Thoracic aorta (tissue), 2 donors: ENCODE measurements at regions not wholly inside any gene's neighbourhood (a gene's known extent, or its start where the extent isn't known, plus 50 kb on each side); places are given as distances from the start of the nearest gene placed in this dataset.

Source experiments
- ATAC-seq: fragments of 150-250 bp; one replicate; pipeline ENCODE4 v1.8.0; 2017; ENCODE audit warnings: low read depth; ENCODE audit not compliant: insufficient number of reproducible peaks, low FRiP score
- DNase-seq: peaks from one replicate; pipeline ENCODE4 v3.0.0-alpha.2; 2020; ENCODE audit warnings: low spot score
- H3K27ac ChIP-seq, 2 donors: fragments of 200-600 bp; sonication (generic); 1 replicate in 1 of 2; 2 replicates in 1 of 2; pipeline ENCODE4 v1.5.1; 2016; ENCODE audit warnings: mild to moderate bottlenecking in 2 of 2, moderate library complexity in 2 of 2
- H3K27me3 ChIP-seq: fragments of 200-600 bp; sonication (generic); replicated peaks from 2 replicates; pipeline ENCODE4 v1.6.0; 2016; ENCODE audit warnings: mild to moderate bottlenecking; ENCODE audit not compliant: insufficient read depth
- H3K36me3 ChIP-seq: fragments of 200-600 bp; sonication (generic); one replicate; pipeline ENCODE4 v1.5.1; 2016
- H3K4me1 ChIP-seq, 2 donors: fragments of 200-600 bp; sonication (generic); 1 replicate in 1 of 2; 2 replicates in 1 of 2; pipeline versions ENCODE4 v1.5.1 to v1.6.0; 2016; ENCODE audit warnings: low read depth in 2 of 2, mild to moderate bottlenecking in 1 of 2; ENCODE audit not compliant: control insufficient read depth in 1 of 2
- H3K4me3 ChIP-seq: fragments of 200-600 bp; sonication (generic); 2 replicates; pipeline ENCODE4 v1.5.1; 2016; ENCODE audit warnings: mild to moderate bottlenecking
- H3K9me3 ChIP-seq: fragments of 200-600 bp; sonication (generic); 2 replicates; pipeline ENCODE4 v1.5.1; 2016
- CTCF ChIP-seq: fragments of 200-600 bp; sonication (generic); IDR thresholded peaks from one replicate; pipeline ENCODE4 v1.5.1; 2019; ENCODE audit warnings: antibody characterized with exemption

- ATAC-seq (no peak), DNase-seq (no peak)
- no peaks in the 10 kb centered on the region for H3K36me3 ChIP-seq
- H3K4me3 ChIP-seq, result no peak overlapping the region
- H3K9me3 ChIP-seq, result no peaks in the 10 kb centered on the region
- H3K27me3 ChIP-seq, result no peaks in the 10 kb centered on the region
- no peak for TF ChIP-seq CTCF
- no peak overlapping the region for H3K27ac ChIP-seq
- no peaks in the 10 kb centered on the region for H3K4me1 ChIP-seq
Measured at GRCh38 chr5:84683594-84683993, 298.9 kb upstream of the EDIL3 start.

GRCh38 chr5:84682531-84682930, 297.9 kb upstream of the EDIL3 start:
- DNase-seq, result no peak
- no peak overlapping the region for H3K4me3 ChIP-seq
- H3K27me3 ChIP-seq, result no peaks in the 10 kb centered on the region
- no peaks in the 10 kb centered on the region for H3K9me3 ChIP-seq
- no peak for ATAC-seq
- no peak for TF ChIP-seq CTCF
- H3K4me1 ChIP-seq, result no peaks in the 10 kb centered on the region
- no peak overlapping the region for H3K27ac ChIP-seq
- H3K36me3 ChIP-seq, result no peaks in the 10 kb centered on the region

- no peak for DNase-seq
- Histone ChIP-seq H3K9me3 (no peaks in the 10 kb centered on the region), H3K36me3 (no peaks in the 10 kb centered on the region), H3K4me3 (no peak overlapping the region), H3K27me3 (no peaks in the 10 kb centered on the region), H3K27ac (no peak overlapping the region), H3K4me1 (no peaks in the 10 kb centered on the region)
- TF ChIP-seq CTCF, result no peak
- ATAC-seq, result no peak
Measured at GRCh38 chr5:84680908-84681307, 296.2 kb upstream of the EDIL3 start.

GRCh38 chr5:84673785-84674184, 289.1 kb upstream of the EDIL3 start:
- no peaks in the 10 kb centered on the region for H3K27me3 ChIP-seq
- no peaks in the 10 kb centered on the region for H3K4me1 ChIP-seq
- no peaks in the 10 kb centered on the region for H3K36me3 ChIP-seq
- no peak overlapping the region for H3K4me3 ChIP-seq
- no peak overlapping the region for H3K27ac ChIP-seq
- no peaks in the 10 kb centered on the region for H3K9me3 ChIP-seq
- DNase-seq (no peak), ATAC-seq (no peak)
- TF ChIP-seq CTCF, result no peak

GRCh38 chr5:84667576-84667975, 282.9 kb upstream of the EDIL3 start:
- H3K36me3 ChIP-seq, result no peaks in the 10 kb centered on the region
- DNase-seq (no peak), ATAC-seq (no peak)
- no peaks in the 10 kb centered on the region for H3K27me3 ChIP-seq
- H3K9me3 ChIP-seq, result no peaks in the 10 kb centered on the region
- H3K27ac ChIP-seq, result no peak overlapping the region
- no peaks in the 10 kb centered on the region for H3K4me1 ChIP-seq
- no peak overlapping the region for H3K4me3 ChIP-seq
- TF ChIP-seq CTCF, result no peak
